ENCODE measurements at regions not wholly inside any gene's neighbourhood (a gene's known extent, or its start where the extent isn't known, plus 50 kb on each side); places are given as distances from the start of the nearest gene placed in this dataset.

- H3K4me3 ChIP-seq (ENCODE audit: low read length), result no peak overlapping the region
- H3K79me2 ChIP-seq (replicated peaks; ENCODE audit: insufficient read depth, low read length), result no peaks in the 10 kb centered on the region
- no peaks in the 10 kb centered on the region for H4K20me1 ChIP-seq (ENCODE audit: insufficient read depth)
- no peaks in the 10 kb centered on the region for H3K9me3 ChIP-seq (ENCODE audit: low read length)
- H3K9me2 ChIP-seq (ENCODE audit: insufficient read depth, low read length), result no peaks in the 10 kb centered on the region
- no peaks in the 10 kb centered on the region for H3K36me3 ChIP-seq (ENCODE audit: insufficient read depth, low read length)
- TF ChIP-seq CTCF (IDR thresholded peaks at IDR 0.05; ENCODE audit: poor library complexity, severe bottlenecking), result no peak
- TF ChIP-seq REST (IDR thresholded peaks at IDR 0.05; ENCODE audit: borderline replicate concordance), result no peak
- TF ChIP-seq EZH2 (IDR thresholded peaks at IDR 0.05; ENCODE audit: borderline replicate concordance, insufficient read depth, low read length, poor library complexity, severe bottlenecking), result no peak
- TF ChIP-seq EP300 (conservative IDR thresholded peaks at IDR 0.05; ENCODE audit: poor library complexity, severe bottlenecking), result no peak
- no peak for TF ChIP-seq MXI1 (conservative IDR thresholded peaks at IDR 0.05; ENCODE audit: poor library complexity, severe bottlenecking)
- no peak for TF ChIP-seq RAD21 (conservative IDR thresholded peaks at IDR 0.05)
- no peak for TF ChIP-seq POLR2AphosphoS5 (IDR thresholded peaks at IDR 0.05)
- no peak for TF ChIP-seq SMC3 (conservative IDR thresholded peaks at IDR 0.05; ENCODE audit: poor library complexity)
- no peak for TF ChIP-seq TAF1 (IDR thresholded peaks at IDR 0.05; ENCODE audit: low read depth)
- H3K27ac ChIP-seq (ENCODE audit: low read length), result no peak overlapping the region
- no peak overlapping the region for H2AFZ ChIP-seq (ENCODE audit: low read depth, low read length)
- H3K9ac ChIP-seq (ENCODE audit: low read length), result no peak overlapping the region
- no peaks in the 10 kb centered on the region for H3K27me3 ChIP-seq (ENCODE audit: insufficient read depth, low read depth, low read length)
- H3K4me2 ChIP-seq (ENCODE audit: low read length), result no peak overlapping the region
- no peaks in the 10 kb centered on the region for H3F3A ChIP-seq (ENCODE audit: insufficient read depth, low read length, poor library complexity, severe bottlenecking)
These were observed 209.1 kb upstream of the ZP4 start for GRCh38 chr1:238099871-238100270.

- Histone ChIP-seq H2AFZ (ENCODE audit: low read depth, low read length) (no peak overlapping the region), H3K79me2 (replicated peaks; ENCODE audit: insufficient read depth, low read length) (no peaks in the 10 kb centered on the region), H3K9ac (ENCODE audit: low read length) (no peak overlapping the region), H3K9me3 (ENCODE audit: low read length) (no peaks in the 10 kb centered on the region), H3K27ac (ENCODE audit: low read length) (no peak overlapping the region), H3K4me3 (ENCODE audit: low read length) (no peak overlapping the region), H3F3A (ENCODE audit: insufficient read depth, low read length, poor library complexity, severe bottlenecking) (no peaks in the 10 kb centered on the region), H3K9me2 (ENCODE audit: insufficient read depth, low read length) (no peaks in the 10 kb centered on the region), H3K4me2 (ENCODE audit: low read length) (no peak overlapping the region), H4K20me1 (ENCODE audit: insufficient read depth) (no peaks in the 10 kb centered on the region), H3K36me3 (ENCODE audit: insufficient read depth, low read length) (no peaks in the 10 kb centered on the region), H3K27me3 (ENCODE audit: insufficient read depth, low read depth, low read length) (no peaks in the 10 kb centered on the region)
- no peak for TF ChIP-seq TAF1 (IDR thresholded peaks at IDR 0.05; ENCODE audit: low read depth)
- no peak for TF ChIP-seq MXI1 (conservative IDR thresholded peaks at IDR 0.05; ENCODE audit: poor library complexity, severe bottlenecking)
- no peak for TF ChIP-seq EZH2 (IDR thresholded peaks at IDR 0.05; ENCODE audit: borderline replicate concordance, insufficient read depth, low read length, poor library complexity, severe bottlenecking)
- no peak for TF ChIP-seq POLR2AphosphoS5 (IDR thresholded peaks at IDR 0.05)
- TF ChIP-seq CTCF (IDR thresholded peaks at IDR 0.05; ENCODE audit: poor library complexity, severe bottlenecking), result no peak
- TF ChIP-seq RAD21 (conservative IDR thresholded peaks at IDR 0.05), result no peak
- no peak for TF ChIP-seq EP300 (conservative IDR thresholded peaks at IDR 0.05; ENCODE audit: poor library complexity, severe bottlenecking)
- no peak for TF ChIP-seq REST (IDR thresholded peaks at IDR 0.05; ENCODE audit: borderline replicate concordance)
- TF ChIP-seq SMC3 (conservative IDR thresholded peaks at IDR 0.05; ENCODE audit: poor library complexity), result no peak
These were observed 198.9 kb upstream of the ZP4 start for GRCh38 chr1:238089615-238090014.

Data from neural cell (in vitro differentiated cells).